Spleen (tissue), 11 donors: ENCODE measurements at regions not wholly inside any gene's neighbourhood (a gene's known extent, or its start where the extent isn't known, plus 50 kb on each side); places are given as distances from the start of the nearest gene placed in this dataset.

ENCODE experiments used
- DNase-seq: peaks from one replicate; pipeline ENCODE4 v3.0.0-alpha.2; 2020
- H3K27ac ChIP-seq, 8 donors: fragments of 200-600 bp; sonication (generic) in 7 of 8; 1 replicate in 4 of 8; 2 replicates in 4 of 8; pipeline versions ENCODE4 v1.5.0 to v1.8.0; 2016 to 2021; ENCODE audit warnings: inconsistent platforms in 4 of 8, mild to moderate bottlenecking in 4 of 8, moderate library complexity in 1 of 8
- H3K27me3 ChIP-seq, 7 donors: fragments of 200-600 bp; sonication (generic) in 6 of 7; replicated peaks in 1 of 7; 1 replicate in 4 of 7; 2 replicates in 3 of 7; pipeline versions ENCODE4 v1.5.0 to v1.8.0; 2016 to 2021; ENCODE audit warnings: inconsistent platforms in 3 of 7, mild to moderate bottlenecking in 1 of 7
- H3K36me3 ChIP-seq, 6 donors: fragments of 200-600 bp; sonication (generic) in 5 of 6; 1 replicate in 4 of 6; 2 replicates in 2 of 6; pipeline versions ENCODE4 v1.5.0 to v1.8.0; 2016 to 2021; ENCODE audit warnings: inconsistent platforms in 2 of 6
- H3K4me1 ChIP-seq, 6 donors: fragments of 200-600 bp; sonication (generic) in 5 of 6; 1 replicate in 3 of 6; 2 replicates in 3 of 6; pipeline versions ENCODE4 v1.5.0 to v1.8.0; 2016 to 2021; ENCODE audit warnings: inconsistent platforms in 3 of 6
- H3K4me3 ChIP-seq, 8 donors: fragments of 200-600 bp; sonication (generic) in 7 of 8; 1 replicate in 4 of 8; 2 replicates in 4 of 8; pipeline versions ENCODE4 v1.5.0 to v1.8.0; 2016 to 2021; ENCODE audit warnings: inconsistent platforms in 4 of 8, mild to moderate bottlenecking in 4 of 8, moderate library complexity in 2 of 8
- H3K9me3 ChIP-seq, 8 donors: fragments of 200-600 bp; sonication (generic) in 7 of 8; 1 replicate in 4 of 8; 2 replicates in 4 of 8; pipeline versions ENCODE4 v1.5.0 to v1.8.0; 2016 to 2021; ENCODE audit warnings: inconsistent platforms in 4 of 8
- CTCF ChIP-seq, 11 experiments: fragments of 200-600 bp in 7 of 11; fragments of 450-650 bp in 4 of 11; sonication (generic) in 4 of 11; IDR thresholded peaks in 8 of 11; conservative IDR thresholded peaks in 3 of 11; 1 replicate in 7 of 11; 2 replicates in 4 of 11; pipeline versions ENCODE4 v1.4.0 to v1.8.0; 2016 to 2021; ENCODE audit warnings: antibody characterized with exemption in 11 of 11, inconsistent platforms in 4 of 11, mild to moderate bottlenecking in 1 of 11
- POLR2A ChIP-seq, 3 donors: fragments of 450-650 bp; IDR thresholded peaks; one replicate each; pipeline ENCODE4 v1.5.1; 2017; ENCODE audit warnings: antibody characterized with exemption in 3 of 3, mild to moderate bottlenecking in 1 of 3
- POLR2AphosphoS5 ChIP-seq, 3 donors: sonication (generic); formaldehyde crosslinking; IDR thresholded peaks; one replicate each; pipeline ENCODE4 v1.5.1; 2017; ENCODE audit warnings: antibody characterized with exemption in 3 of 3
- WGBS, 5 donors: extraction: QIAGEN DNeasy Blood & Tissue Kit in 3 of 5; methylation state at CpG; one replicate each; pipeline versions ENCODE4 v1.1.5 to v1.1.7; 2013 to 2018; 5-methylcytosine and 5-hydroxymethylcytosine counted together
- intact Hi-C: fragments of 100-400 bp; cut with DNase I; formaldehyde crosslinking; loops from one replicate; pipeline ENCODE4 v1.15.0; 2023; ENCODE audit warnings: low total_unique reads
- donor health status: healthy with polysubstance abuse.
- donor health status: DM: no; HTN: no; CAD: no; lungs with moderate emphysema.
- donor health status: DM: no; HTN: no; CAD: no.
- donor health status: Bipolar disorder and iron deficiency.
- donor health status: healthy.
- donor health status: DM: no; HTN: no; CAD: no.
- donor health status: DM: yes; HTN: yes; CAD: no.

GRCh38 chr3:30988769-30989168 is 94.3 kb upstream of the GADL1 start:
- Histone ChIP-seq H3K4me3 (no peak overlapping the region), H3K27me3 (no peaks in the 10 kb centered on the region), H3K9me3 (peaks cover 0 to 2% (median 0%) of the 10 kb centered on the region in 8 donors), H3K4me1 (no peaks in the 10 kb centered on the region), H3K27ac (no peak overlapping the region), H3K36me3 (no peaks in the 10 kb centered on the region)
- intact Hi-C loops = no loop called here
- 32 to 52% (median 43%) methylated on average over 3 of the region's 3 CpGs for WGBS, 5 donors
- no peak for DNase-seq
- no peak for TF ChIP-seq POLR2A (IDR thresholded peaks at IDR 0.05)
- TF ChIP-seq CTCF (IDR thresholded peaks at IDR 0.05 in 8 of 11, conservative IDR thresholded peaks at IDR 0.05 in 3 of 11) = no peak
- TF ChIP-seq POLR2AphosphoS5 (IDR thresholded peaks at IDR 0.05) = no peak

- Histone ChIP-seq H3K27me3 (no peaks in the 10 kb centered on the region), H3K36me3 (no peaks in the 10 kb centered on the region), H3K4me3 (no peak overlapping the region), H3K27ac (no peak overlapping the region), H3K9me3 (peaks cover 0 to 8% (median 0%) of the 10 kb centered on the region in 8 donors), H3K4me1 (no peaks in the 10 kb centered on the region)
- no peak for DNase-seq
- TF ChIP-seq POLR2AphosphoS5 (IDR thresholded peaks at IDR 0.05) = no peak
- TF ChIP-seq CTCF (IDR thresholded peaks at IDR 0.05 in 8 of 11, conservative IDR thresholded peaks at IDR 0.05 in 3 of 11) = no peak
- TF ChIP-seq POLR2A (IDR thresholded peaks at IDR 0.05) = no peak
- 82 to 96% (median 89%) methylated on average over 2 of the region's 2 CpGs for WGBS, 5 donors
- intact Hi-C loops = no loop called here
These were observed 95.0 kb upstream of the GADL1 start for GRCh38 chr3:30989276-30990030.

GRCh38 chr3:30996467-30996866 is 102.0 kb upstream of the GADL1 start:
- Histone ChIP-seq H3K9me3 (peaks cover 0 to 13% (median 0%) of the 10 kb centered on the region in 8 donors), H3K27me3 (no peaks in the 10 kb centered on the region), H3K27ac (no peak overlapping the region), H3K36me3 (no peaks in the 10 kb centered on the region), H3K4me1 (no peaks in the 10 kb centered on the region), H3K4me3 (no peak overlapping the region)
- TF ChIP-seq POLR2AphosphoS5 (IDR thresholded peaks at IDR 0.05) (no peak), CTCF (IDR thresholded peaks at IDR 0.05 in 8 of 11, conservative IDR thresholded peaks at IDR 0.05 in 3 of 11) (no peak), POLR2A (IDR thresholded peaks at IDR 0.05) (no peak)
- intact Hi-C loops = no loop called here
- DNase-seq = no peak
- WGBS, 5 donors = 31 to 58% (median 47%) methylated on average over 2 of the region's 2 CpGs

- H3K9me3 ChIP-seq = no peaks in the 10 kb centered on the region
- no peaks in the 10 kb centered on the region for H3K36me3 ChIP-seq
- 67 to 83% (median 73%) methylated on average over 3 of the region's 3 CpGs for WGBS, 5 donors
- H3K27me3 ChIP-seq = no peaks in the 10 kb centered on the region
- H3K4me3 ChIP-seq = no peak overlapping the region
- TF ChIP-seq POLR2AphosphoS5 (IDR thresholded peaks at IDR 0.05) (no peak), CTCF (IDR thresholded peaks at IDR 0.05 in 8 of 11, conservative IDR thresholded peaks at IDR 0.05 in 3 of 11) (no peak), POLR2A (IDR thresholded peaks at IDR 0.05) (no peak)
- DNase-seq = no peak
- H3K27ac ChIP-seq = no peak overlapping the region
- intact Hi-C loops = no loop called here
- H3K4me1 ChIP-seq = no peaks in the 10 kb centered on the region
These were observed 108.3 kb upstream of the GADL1 start for GRCh38 chr3:31002730-31003129.
